H9 (cell line): ENCODE measurements at regions not wholly inside any gene's neighbourhood (a gene's known extent, or its start where the extent isn't known, plus 50 kb on each side); places are given as distances from the start of the nearest gene placed in this dataset.

ENCODE experiments used
- DNase-seq: peaks from one replicate; pipeline ENCODE4 v3.0.0-alpha.2; 2017
- H2AFZ ChIP-seq: one replicate; pipeline ENCODE4 v1.6.1; 2013; ENCODE audit warnings: mild to moderate bottlenecking, low read length, control low read depth, moderate library complexity
- H2AK5ac ChIP-seq: 2 replicates; pipeline ENCODE4 v1.6.1; 2013; ENCODE audit warnings: low read length, control low read depth, mixed read lengths; ENCODE audit not compliant: insufficient read length
- H2BK120ac ChIP-seq: one replicate; pipeline ENCODE4 v1.6.1; 2013; ENCODE audit warnings: low read depth, mild to moderate bottlenecking, low read length, control low read depth, inconsistent platforms; ENCODE audit not compliant: poor library complexity, severe bottlenecking
- H2BK12ac ChIP-seq: 2 replicates; pipeline ENCODE4 v1.6.1; 2013; ENCODE audit warnings: low read length, control low read depth, mixed read lengths, low read depth; ENCODE audit not compliant: insufficient read length
- H2BK15ac ChIP-seq: 2 replicates; pipeline ENCODE4 v1.6.1; 2013; ENCODE audit warnings: low read depth, low read length, control low read depth
- H2BK20ac ChIP-seq: one replicate; pipeline ENCODE4 v1.6.1; 2013; ENCODE audit warnings: low read depth, mild to moderate bottlenecking, low read length, control low read depth, inconsistent platforms; ENCODE audit not compliant: poor library complexity, severe bottlenecking
- H2BK5ac ChIP-seq: 2 replicates; pipeline ENCODE4 v1.6.1; 2013; ENCODE audit warnings: low read length, control low read depth, mixed read lengths; ENCODE audit not compliant: insufficient read length
- H3K14ac ChIP-seq: 2 replicates; pipeline ENCODE4 v1.6.1; 2013; ENCODE audit warnings: low read length, control low read depth; ENCODE audit not compliant: insufficient read depth
- H3K18ac ChIP-seq: 2 replicates; pipeline ENCODE4 v1.6.1; 2013; ENCODE audit warnings: low read depth, mild to moderate bottlenecking, mixed read lengths, low read length, control low read depth; ENCODE audit not compliant: insufficient read length
- H3K23ac ChIP-seq: 2 replicates; pipeline ENCODE4 v1.6.1; 2013; ENCODE audit warnings: low read length, control low read depth, mixed read lengths, low read depth; ENCODE audit not compliant: insufficient read length
- H3K23me2 ChIP-seq: 2 replicates; pipeline ENCODE4 v1.6.1; 2013; ENCODE audit warnings: low read depth, mild to moderate bottlenecking, mixed read lengths, low read length, control low read depth; ENCODE audit not compliant: insufficient read length, poor library complexity, severe bottlenecking
- H3K27ac ChIP-seq: 2 replicates; pipeline ENCODE4 v1.5.1; 2013; ENCODE audit warnings: low read length, control low read depth, mixed read lengths, low read depth; ENCODE audit not compliant: insufficient read length
- H3K27me3 ChIP-seq: 2 replicates; pipeline ENCODE4 v1.6.1; 2013; ENCODE audit warnings: low read length, control low read depth, inconsistent platforms; ENCODE audit not compliant: insufficient read depth
- H3K4ac ChIP-seq: 2 replicates; pipeline ENCODE4 v1.6.1; 2013; ENCODE audit warnings: low read depth, mild to moderate bottlenecking, control low read depth, inconsistent platforms, low read length, moderate library complexity
- H3K4me1 ChIP-seq: 2 replicates; pipeline ENCODE4 v1.6.1; 2013; ENCODE audit warnings: low read length, control low read depth, inconsistent platforms; ENCODE audit not compliant: insufficient read depth
- H3K4me2 ChIP-seq: 2 replicates; pipeline ENCODE4 v1.6.1; 2013; ENCODE audit warnings: low read length, control low read depth, mixed read lengths; ENCODE audit not compliant: insufficient read length, insufficient read depth
- H3K56ac ChIP-seq: 2 replicates; pipeline ENCODE4 v1.6.1; 2013; ENCODE audit warnings: low read depth, mild to moderate bottlenecking, mixed read lengths, low read length, control low read depth; ENCODE audit not compliant: insufficient read length
- H3K79me1 ChIP-seq: 2 replicates; pipeline ENCODE4 v1.6.1; 2013; ENCODE audit warnings: low read depth, mild to moderate bottlenecking, moderate library complexity, low read length, control low read depth, inconsistent platforms; ENCODE audit not compliant: insufficient read depth, poor library complexity, severe bottlenecking
- H3K79me2 ChIP-seq: 2 replicates; pipeline ENCODE4 v1.6.1; 2013; ENCODE audit warnings: low read length, control low read depth, inconsistent platforms; ENCODE audit not compliant: insufficient read depth
- H3K9ac ChIP-seq: 2 replicates; pipeline ENCODE4 v1.6.1; 2013; ENCODE audit warnings: low read length, control low read depth, mixed read lengths; ENCODE audit not compliant: insufficient read length; ENCODE audit errors: extremely low read depth
- H3K9me3 ChIP-seq: one replicate; pipeline ENCODE4 v1.6.1; 2013; ENCODE audit warnings: low read depth, low read length, inconsistent platforms; ENCODE audit not compliant: control insufficient read depth
- H3T11ph ChIP-seq: one replicate; pipeline ENCODE4 v1.6.1; 2013; ENCODE audit warnings: mild to moderate bottlenecking, low read length, control low read depth, inconsistent platforms
- H4K20me1 ChIP-seq: one replicate; pipeline ENCODE4 v1.6.1; 2013; ENCODE audit not compliant: control insufficient read depth, insufficient read length, insufficient read depth
- H4K5ac ChIP-seq: 2 replicates; pipeline ENCODE4 v1.6.1; 2013; ENCODE audit warnings: low read depth, mild to moderate bottlenecking, mixed read lengths, low read length, control low read depth; ENCODE audit not compliant: insufficient read length
- H4K8ac ChIP-seq: replicated peaks from 2 replicates; pipeline ENCODE4 v1.6.1; 2013; ENCODE audit warnings: low read length, control low read depth, mixed read lengths, low read depth; ENCODE audit not compliant: insufficient read length
- H4K91ac ChIP-seq: 2 replicates; pipeline ENCODE4 v1.6.1; 2013; ENCODE audit warnings: low read depth, mild to moderate bottlenecking, moderate library complexity, mixed read lengths, low read length, control low read depth; ENCODE audit not compliant: insufficient read length
- H3K27ac Mint-ChIP-seq, 3 experiments: 2 replicates in 2 of 3; 3 replicates in 1 of 3; pipeline ENCODE4 v1.8.0; 2020 to 2021; ENCODE audit warnings: mixed read lengths in 3 of 3, mild to moderate bottlenecking in 1 of 3, moderate library complexity in 1 of 3
- H3K27me3 Mint-ChIP-seq: 2 replicates; pipeline ENCODE4 v1.8.0; 2021; ENCODE audit warnings: low read depth, mild to moderate bottlenecking, moderate library complexity, mixed read lengths
- H3K36me3 Mint-ChIP-seq, 3 experiments: 2 replicates in 2 of 3; 3 replicates in 1 of 3; pipeline ENCODE4 v1.8.0; 2020 to 2021; ENCODE audit warnings: low read depth in 3 of 3, mixed read lengths in 3 of 3; ENCODE audit not compliant: insufficient read depth in 1 of 3
- H3K4me1 Mint-ChIP-seq, 2 experiments: 2 replicates each; pipeline ENCODE4 v1.8.0; 2020; ENCODE audit warnings: mixed read lengths in 2 of 2
- H3K4me3 Mint-ChIP-seq, 2 experiments: 2 replicates in 1 of 2; 3 replicates in 1 of 2; pipeline ENCODE4 v1.8.0; 2020 to 2021; ENCODE audit warnings: mild to moderate bottlenecking in 2 of 2, mixed read lengths in 2 of 2, moderate library complexity in 1 of 2
- H3K9me3 Mint-ChIP-seq, 2 experiments: 2 replicates in 1 of 2; 3 replicates in 1 of 2; pipeline ENCODE4 v1.8.0; 2020; ENCODE audit warnings: mild to moderate bottlenecking in 2 of 2, mixed read lengths in 2 of 2, moderate library complexity in 1 of 2
- WGBS: extraction: QIAGEN DNeasy Blood & Tissue Kit; methylation state at CpG from one replicate; pipeline ENCODE4 v1.1.7; 2013; ENCODE audit warnings: missing lambda C conversion rate, low lambda C conversion rate, mixed read lengths; ENCODE audit not compliant: insufficient read length; ENCODE audit errors: extremely low coverage; 5-methylcytosine and 5-hydroxymethylcytosine counted together
- TF ChIP-seq, protein P1 (sequence below): fragments of 200-600 bp; sonication (generic); conservative IDR thresholded peaks from 3 replicates; pipeline ENCODE4 v1.8.0; 2021; ENCODE audit warnings: antibody characterized with exemption, mild to moderate bottlenecking

GRCh38 chr5:77881528-77881927 lies 105.4 kb upstream of the TBCA start:
- Mint-ChIP-seq H3K36me3 (no peaks in the 10 kb centered on the region), H3K27me3 (peaks cover 63% of the 10 kb centered on the region), H3K27ac (no peak overlapping the region), H3K4me3 (no peak overlapping the region), H3K4me1 (peaks cover 12 to 13% of the 10 kb centered on the region in 2 experiments), H3K9me3 (no peaks in the 10 kb centered on the region)
- Histone ChIP-seq H3K14ac (no peak overlapping the region), H2BK5ac (no peak overlapping the region), H3K4me2 (no peak overlapping the region), H3K4ac (no peak overlapping the region), H4K91ac (no peak overlapping the region), H2BK15ac (no peak overlapping the region; the same call in 1 of the 2 replicates), H3T11ph (no peak overlapping the region), H2AFZ (no peak overlapping the region), H2AK5ac (no peak overlapping the region), H4K8ac (no peak overlapping the region), H3K56ac (no peak overlapping the region), H3K79me2 (no peaks in the 10 kb centered on the region), H3K4me1 (no peaks in the 10 kb centered on the region; the same call in 1 of the 2 replicates), H2BK20ac (no peak overlapping the region), H2BK120ac (no peak overlapping the region), H2BK12ac (no peak overlapping the region), H3K23me2 (no peaks in the 10 kb centered on the region), H4K20me1 (no peaks in the 10 kb centered on the region), H3K18ac (no peak overlapping the region), H3K9ac (no peak overlapping the region), H3K9me3 (no peaks in the 10 kb centered on the region), H3K27me3 (no peaks in the 10 kb centered on the region), H3K79me1 (no peaks in the 10 kb centered on the region), H4K5ac (no peak overlapping the region), H3K23ac (no peak overlapping the region), H3K27ac (no peak overlapping the region)
- no peak for DNase-seq
- TF ChIP-seq, protein P1, sequence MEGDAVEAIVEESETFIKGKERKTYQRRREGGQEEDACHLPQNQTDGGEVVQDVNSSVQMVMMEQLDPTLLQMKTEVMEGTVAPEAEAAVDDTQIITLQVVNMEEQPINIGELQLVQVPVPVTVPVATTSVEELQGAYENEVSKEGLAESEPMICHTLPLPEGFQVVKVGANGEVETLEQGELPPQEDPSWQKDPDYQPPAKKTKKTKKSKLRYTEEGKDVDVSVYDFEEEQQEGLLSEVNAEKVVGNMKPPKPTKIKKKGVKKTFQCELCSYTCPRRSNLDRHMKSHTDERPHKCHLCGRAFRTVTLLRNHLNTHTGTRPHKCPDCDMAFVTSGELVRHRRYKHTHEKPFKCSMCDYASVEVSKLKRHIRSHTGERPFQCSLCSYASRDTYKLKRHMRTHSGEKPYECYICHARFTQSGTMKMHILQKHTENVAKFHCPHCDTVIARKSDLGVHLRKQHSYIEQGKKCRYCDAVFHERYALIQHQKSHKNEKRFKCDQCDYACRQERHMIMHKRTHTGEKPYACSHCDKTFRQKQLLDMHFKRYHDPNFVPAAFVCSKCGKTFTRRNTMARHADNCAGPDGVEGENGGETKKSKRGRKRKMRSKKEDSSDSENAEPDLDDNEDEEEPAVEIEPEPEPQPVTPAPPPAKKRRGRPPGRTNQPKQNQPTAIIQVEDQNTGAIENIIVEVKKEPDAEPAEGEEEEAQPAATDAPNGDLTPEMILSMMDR = no peak
- no CpG with 5 or more reads among the region's 7 CpGs for WGBS
